OCI-LY1 (cell line): ENCODE measurements at regions not wholly inside any gene's neighbourhood (a gene's known extent, or its start where the extent isn't known, plus 50 kb on each side); places are given as distances from the start of the nearest gene placed in this dataset.

Experiments used
- H2AFZ ChIP-seq: fragments of 200-600 bp; sonication (generic), shearing (Covaris generic); 2 replicates; pipeline ENCODE4 v1.6.0; 2014; ENCODE audit warnings: antibody characterized with exemption, mild to moderate bottlenecking, low read length
- H3F3A ChIP-seq: fragments of 200-600 bp; sonication (generic), shearing (Covaris generic); 2 replicates; pipeline ENCODE4 v1.6.0; 2014; ENCODE audit warnings: mild to moderate bottlenecking, antibody characterized with exemption, low read length, moderate library complexity; ENCODE audit not compliant: insufficient read depth
- H3K27ac ChIP-seq: fragments of 200-600 bp; sonication (generic); 2 replicates; pipeline ENCODE4 v1.5.1; 2014; ENCODE audit warnings: low read length, mixed run types, mild to moderate bottlenecking, low read depth; ENCODE audit not compliant: poor library complexity, severe bottlenecking
- H3K27me3 ChIP-seq: fragments of 200-600 bp; sonication (generic); 2 replicates; pipeline ENCODE4 v1.6.0; 2014; ENCODE audit warnings: antibody characterized with exemption, mild to moderate bottlenecking, low read length, moderate library complexity; ENCODE audit not compliant: insufficient read depth
- H3K36me3 ChIP-seq: fragments of 200-600 bp; sonication (generic); 2 replicates; pipeline ENCODE4 v1.6.1; 2014; ENCODE audit warnings: mild to moderate bottlenecking, antibody characterized with exemption, low read length, moderate library complexity, mixed read lengths; ENCODE audit not compliant: insufficient read depth
- H3K4me1 ChIP-seq: fragments of 200-600 bp; sonication (generic); 2 replicates; pipeline ENCODE4 v1.5.1; 2014; ENCODE audit warnings: mild to moderate bottlenecking, low read length, moderate library complexity; ENCODE audit not compliant: insufficient read depth, severe bottlenecking
- H3K4me2 ChIP-seq: fragments of 200-600 bp; sonication (generic), shearing (Covaris generic); 2 replicates; pipeline ENCODE4 v1.6.1; 2014; ENCODE audit warnings: low read length
- H3K4me3 ChIP-seq: fragments of 200-600 bp; sonication (generic); 2 replicates; pipeline ENCODE4 v1.5.1; 2014; ENCODE audit warnings: low read length, low read depth, mild to moderate bottlenecking, mixed read lengths; ENCODE audit not compliant: poor library complexity, severe bottlenecking
- H3K79me2 ChIP-seq: fragments of 200-600 bp; shearing (Covaris generic); 2 replicates; pipeline ENCODE4 v1.6.1; 2016; ENCODE audit warnings: mixed run types, low read length, mixed read lengths; ENCODE audit not compliant: insufficient read depth
- H3K9ac ChIP-seq: fragments of 200-600 bp; sonication (generic), shearing (Covaris generic); 2 replicates; pipeline ENCODE4 v1.6.1; 2014; ENCODE audit warnings: mild to moderate bottlenecking, low read length, mixed read lengths
- H3K9me2 ChIP-seq: fragments of 200-600 bp; sonication (generic), shearing (Covaris generic); 2 replicates; pipeline ENCODE4 v1.6.1; 2014; ENCODE audit warnings: low read depth, mild to moderate bottlenecking, low read length, mixed read lengths
- H3K9me3 ChIP-seq: fragments of 200-600 bp; shearing (Covaris generic); 2 replicates; pipeline ENCODE4 v1.6.1; 2014; ENCODE audit warnings: low read length, mixed read lengths
- H4K20me1 ChIP-seq: fragments of 200-600 bp; sonication (generic), shearing (Covaris generic); 2 replicates; pipeline ENCODE4 v1.6.0; 2016; ENCODE audit warnings: mild to moderate bottlenecking, low read length; ENCODE audit not compliant: insufficient read depth
- CTCF ChIP-seq: fragments of 200-600 bp; sonication (generic), shearing (Covaris generic); IDR thresholded peaks from 2 replicates; pipeline ENCODE4 v1.5.1; 2017; ENCODE audit warnings: mild to moderate bottlenecking, antibody characterized with exemption, low read length, moderate library complexity, mixed read lengths
- EZH2 ChIP-seq: fragments of 200-600 bp; sonication (generic), shearing (Covaris generic); IDR thresholded peaks from 2 replicates; pipeline ENCODE4 v1.8.0; 2017; ENCODE audit warnings: borderline replicate concordance, mixed run types, mild to moderate bottlenecking, antibody characterized with exemption, low read length, moderate library complexity, mixed read lengths

GRCh38 chr16:85293904-85294642 is 181.8 kb upstream of the CIBAR2 start:
- Histone ChIP-seq H3K4me1 (no peaks in the 10 kb centered on the region), H3K4me2 (no peak overlapping the region), H3K9me3 (no peaks in the 10 kb centered on the region), H3K36me3 (no peaks in the 10 kb centered on the region), H2AFZ (no peak overlapping the region), H3K9ac (no peak overlapping the region), H3K4me3 (no peak overlapping the region), H3K27me3 (peaks cover 10% of the 10 kb centered on the region), H3K9me2 (no peaks in the 10 kb centered on the region), H3K79me2 (no peaks in the 10 kb centered on the region), H3K27ac (no peak overlapping the region), H3F3A (no peaks in the 10 kb centered on the region), H4K20me1 (no peaks in the 10 kb centered on the region)
- TF ChIP-seq EZH2 (no peak), CTCF (no peak)

GRCh38 chr16:85294810-85295508 is 182.7 kb upstream of the CIBAR2 start:
- no peaks in the 10 kb centered on the region for H3F3A ChIP-seq

GRCh38 chr16:85296859-85297660 is 184.8 kb upstream of the CIBAR2 start:
- H3K27ac ChIP-seq: no peak overlapping the region
- no peaks in the 10 kb centered on the region for H3F3A ChIP-seq
- H3K9me2 ChIP-seq: no peaks in the 10 kb centered on the region
- H3K36me3 ChIP-seq: no peaks in the 10 kb centered on the region
- H3K9ac ChIP-seq: no peak overlapping the region
- no peaks in the 10 kb centered on the region for H3K9me3 ChIP-seq
- H3K79me2 ChIP-seq: no peaks in the 10 kb centered on the region
- TF ChIP-seq CTCF: peak; percentile 78
- TF ChIP-seq EZH2: no peak
- no peak overlapping the region for H3K4me2 ChIP-seq
- H4K20me1 ChIP-seq: no peaks in the 10 kb centered on the region
- no peak overlapping the region for H3K4me3 ChIP-seq
- no peak overlapping the region for H2AFZ ChIP-seq
- peaks cover 10% of the 10 kb centered on the region for H3K27me3 ChIP-seq
- no peaks in the 10 kb centered on the region for H3K4me1 ChIP-seq

More at GRCh38 chr16:85294810-85295508, 182.7 kb upstream of the CIBAR2 start:
- no peak overlapping the region for H3K4me3 ChIP-seq
- no peaks in the 10 kb centered on the region for H3K9me3 ChIP-seq
- H3K4me1 ChIP-seq: no peaks in the 10 kb centered on the region
- H3K4me2 ChIP-seq: no peak overlapping the region
- peaks cover 5% of the 10 kb centered on the region for H3K27me3 ChIP-seq
- no peaks in the 10 kb centered on the region for H3K79me2 ChIP-seq
- no peaks in the 10 kb centered on the region for H3K36me3 ChIP-seq
- no peak overlapping the region for H2AFZ ChIP-seq
- no peaks in the 10 kb centered on the region for H3K9me2 ChIP-seq
- H3K27ac ChIP-seq: no peak overlapping the region
- no peaks in the 10 kb centered on the region for H4K20me1 ChIP-seq
- H3K9ac ChIP-seq: no peak overlapping the region
- TF ChIP-seq CTCF (no peak), EZH2 (no peak)
